ENCODE measurements at regions not wholly inside any gene's neighbourhood (a gene's known extent, or its start where the extent isn't known, plus 50 kb on each side); places are given as distances from the start of the nearest gene placed in this dataset.

- intact Hi-C loops (cut with micrococcal nuclease) = no loop called here
- DNase-seq (ENCODE audit: low read depth, low spot score) = no peak
- no TSS peak for BruUV-seq (replicated peaks)
- Histone ChIP-seq H3K9me3 (ENCODE audit: control insufficient read depth in 1 of 2, insufficient read depth in 1 of 2, low read depth in 1 of 2, low read length in 2 of 2) (peaks cover 0 to 25% of the 10 kb centered on the region in 2 experiments; a peak in 2 of 4 replicates), H3K4me3 (replicated peaks in 1 of 2; ENCODE audit: low read depth in 1 of 2, low read length in 2 of 2) (no peak overlapping the region), H3K36me3 (ENCODE audit: control insufficient read depth in 1 of 2, insufficient read depth in 2 of 2, low read length in 2 of 2) (no peaks in the 10 kb centered on the region), H3K79me2 (ENCODE audit: insufficient read depth, low read length) (no peaks in the 10 kb centered on the region), H3K4me2 (ENCODE audit: low read length) (no peak overlapping the region), H3K4me1 (ENCODE audit: control insufficient read depth in 1 of 2, insufficient read depth in 2 of 2, low read length in 2 of 2) (no peaks in the 10 kb centered on the region), H2AFZ (ENCODE audit: low read depth, low read length, poor library complexity, severe bottlenecking) (no peak overlapping the region), H3K27me3 (ENCODE audit: insufficient read depth, low read length) (no peaks in the 10 kb centered on the region), H4K20me1 (ENCODE audit: insufficient read depth) (no peaks in the 10 kb centered on the region), H3K27ac (ENCODE audit: low read depth, low read length) (no peak overlapping the region), H3K9ac (ENCODE audit: low read length) (no peak overlapping the region), H3K9me2 (ENCODE audit: insufficient read depth) (no peaks in the 10 kb centered on the region)
- RAD21 ChIA-PET (ENCODE audit: low non-redundant PET in 1 of 2, low total read pairs in 2 of 2, uncharacterized antibody in 2 of 2, unreplicated experiment in 2 of 2) = no interaction called here
- POLR2A ChIA-PET = no interaction called here
- no peak for ATAC-seq
- CTCF ChIA-PET = no interaction called here
- no peak for TF ChIP-seq REST (IDR thresholded peaks at IDR 0.05; ENCODE audit: low read depth)
- TF ChIP-seq SIN3A (IDR thresholded peaks at IDR 0.05; ENCODE audit: low read depth) = no peak
- TF ChIP-seq YY1 (IDR thresholded peaks at IDR 0.05; ENCODE audit: extremely low read depth, insufficient replicate concordance, low read depth, low read length) = no peak
- no peak for TF ChIP-seq SP1 (IDR thresholded peaks at IDR 0.05; ENCODE audit: low read depth)
- TF ChIP-seq EZH2phosphoT487 (IDR thresholded peaks at IDR 0.05; ENCODE audit: borderline replicate concordance) = no peak
- TF ChIP-seq CBX3 (IDR thresholded peaks at IDR 0.05; ENCODE audit: low read depth) = no peak
- no peak for TF ChIP-seq RAD21 (IDR thresholded peaks at IDR 0.05; ENCODE audit: low read depth)
- no peak for TF ChIP-seq JUND (IDR thresholded peaks at IDR 0.05)
- TF ChIP-seq FOSL1 (IDR thresholded peaks at IDR 0.05; ENCODE audit: low read depth) = no peak
- TF ChIP-seq ELF1 (IDR thresholded peaks at IDR 0.05; ENCODE audit: borderline replicate concordance, low read depth) = no peak
- no peak for TF ChIP-seq MAX (IDR thresholded peaks at IDR 0.05)
- TF ChIP-seq SRF (IDR thresholded peaks at IDR 0.05; ENCODE audit: low read depth) = no peak
- no peak for TF ChIP-seq CTCF (IDR thresholded peaks at IDR 0.05 in 2 of 3, conservative IDR thresholded peaks at IDR 0.05 in 1 of 3; ENCODE audit: borderline replicate concordance in 1 of 3, insufficient read depth in 1 of 3, low read depth in 2 of 3, low read length in 2 of 3)
- TF ChIP-seq ZNF274 (IDR thresholded peaks at IDR 0.05; ENCODE audit: low read depth, low read length) = no peak
- no peak for TF ChIP-seq POLR2AphosphoS5 (IDR thresholded peaks at IDR 0.05; ENCODE audit: low read depth, low read length)
- no peak for TF ChIP-seq EZH2 (IDR thresholded peaks at IDR 0.05)
- no peak for TF ChIP-seq EGR1 (IDR thresholded peaks at IDR 0.05; ENCODE audit: low read depth)
- no peak for TF ChIP-seq ZFX (IDR thresholded peaks at IDR 0.05)
Measured at GRCh38 chr13:37381502-37381901, 217.1 kb downstream of the POSTN start.

Measured in HCT116 (cell line).